ENCODE measurements at regions not wholly inside any gene's neighbourhood (a gene's known extent, or its start where the extent isn't known, plus 50 kb on each side); places are given as distances from the start of the nearest gene placed in this dataset.

DNA sequence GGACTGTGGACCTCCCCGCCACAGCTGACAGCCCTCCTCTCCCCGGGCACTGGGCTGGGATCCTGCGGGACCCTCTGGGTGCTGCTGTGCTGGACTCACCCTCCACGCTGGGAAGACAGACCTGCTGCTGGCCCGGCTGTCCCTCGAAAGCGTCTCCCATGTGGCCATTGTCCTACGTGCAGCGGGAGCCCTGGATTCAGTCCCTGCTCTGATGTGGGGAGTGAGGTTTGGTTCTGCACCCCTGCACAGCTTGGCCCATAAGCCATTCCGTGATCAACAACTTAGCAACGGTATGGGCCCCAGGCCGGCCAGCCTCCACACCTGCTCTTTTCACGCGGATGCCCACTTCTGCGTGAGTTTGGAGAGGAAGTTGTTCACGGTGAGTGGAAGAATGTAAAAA, 195.2 kb downstream of the TEX29 start:
- TF ChIP-seq, protein P1, sequence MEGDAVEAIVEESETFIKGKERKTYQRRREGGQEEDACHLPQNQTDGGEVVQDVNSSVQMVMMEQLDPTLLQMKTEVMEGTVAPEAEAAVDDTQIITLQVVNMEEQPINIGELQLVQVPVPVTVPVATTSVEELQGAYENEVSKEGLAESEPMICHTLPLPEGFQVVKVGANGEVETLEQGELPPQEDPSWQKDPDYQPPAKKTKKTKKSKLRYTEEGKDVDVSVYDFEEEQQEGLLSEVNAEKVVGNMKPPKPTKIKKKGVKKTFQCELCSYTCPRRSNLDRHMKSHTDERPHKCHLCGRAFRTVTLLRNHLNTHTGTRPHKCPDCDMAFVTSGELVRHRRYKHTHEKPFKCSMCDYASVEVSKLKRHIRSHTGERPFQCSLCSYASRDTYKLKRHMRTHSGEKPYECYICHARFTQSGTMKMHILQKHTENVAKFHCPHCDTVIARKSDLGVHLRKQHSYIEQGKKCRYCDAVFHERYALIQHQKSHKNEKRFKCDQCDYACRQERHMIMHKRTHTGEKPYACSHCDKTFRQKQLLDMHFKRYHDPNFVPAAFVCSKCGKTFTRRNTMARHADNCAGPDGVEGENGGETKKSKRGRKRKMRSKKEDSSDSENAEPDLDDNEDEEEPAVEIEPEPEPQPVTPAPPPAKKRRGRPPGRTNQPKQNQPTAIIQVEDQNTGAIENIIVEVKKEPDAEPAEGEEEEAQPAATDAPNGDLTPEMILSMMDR (IDR thresholded peaks at IDR 0.05): no peak
- TF ChIP-seq POLR2A (IDR thresholded peaks at IDR 0.05): no peak
